ENCODE measurements at regions not wholly inside any gene's neighbourhood (a gene's known extent, or its start where the extent isn't known, plus 50 kb on each side); places are given as distances from the start of the nearest gene placed in this dataset.

DNA sequence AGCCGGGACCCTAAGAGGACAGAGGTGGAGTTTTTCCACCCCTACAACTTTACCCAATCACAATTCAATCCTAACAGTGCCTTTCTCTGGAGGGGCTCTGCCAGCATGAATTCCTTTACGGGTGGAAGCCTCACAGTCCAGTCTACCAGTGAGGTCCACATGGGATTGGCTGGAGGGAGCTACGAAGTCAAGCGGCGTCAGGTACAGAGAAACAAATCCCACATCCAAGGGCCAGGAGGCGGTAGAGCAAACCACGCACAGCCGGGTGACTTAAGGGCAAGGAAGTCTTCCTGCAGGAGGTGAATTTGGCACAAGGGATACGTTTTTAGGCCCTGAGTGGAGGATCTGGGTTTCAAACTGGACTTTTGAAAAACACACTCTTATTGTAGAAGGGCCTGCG lies 199.6 kb downstream of the UQCRFS1 start:
- H3K9me3 Mint-ChIP-seq = no peaks in the 10 kb centered on the region
- H3K4me3 Mint-ChIP-seq = no peak overlapping the region
- DNase-seq (ENCODE audit: low read depth, low spot score) = no peak
- H3K27me3 Mint-ChIP-seq (ENCODE audit: low read depth) = peaks cover 30% of the 10 kb centered on the region
- no peaks in the 10 kb centered on the region for H3K36me3 Mint-ChIP-seq (ENCODE audit: low read depth)
- no peak for TF ChIP-seq CTCF (conservative IDR thresholded peaks at IDR 0.05)
- H3K27ac Mint-ChIP-seq (ENCODE audit: unreplicated experiment) = no peak overlapping the region
- H3K4me1 Mint-ChIP-seq = no peaks in the 10 kb centered on the region

GRCh38 chr19:29012457-29012856 lies 200.5 kb downstream of the UQCRFS1 start:
- H3K27me3 Mint-ChIP-seq (ENCODE audit: low read depth) = peaks cover 30% of the 10 kb centered on the region
- H3K4me3 Mint-ChIP-seq = no peak overlapping the region
- no peaks in the 10 kb centered on the region for H3K9me3 Mint-ChIP-seq
- H3K36me3 Mint-ChIP-seq (ENCODE audit: low read depth) = no peaks in the 10 kb centered on the region
- no peak for TF ChIP-seq CTCF (conservative IDR thresholded peaks at IDR 0.05)
- no peak overlapping the region for H3K27ac Mint-ChIP-seq (ENCODE audit: unreplicated experiment)
- H3K4me1 Mint-ChIP-seq = no peaks in the 10 kb centered on the region
- no peak for DNase-seq (ENCODE audit: low read depth, low spot score)

- Mint-ChIP-seq H3K27me3 (ENCODE audit: low read depth) (peaks cover 13% of the 10 kb centered on the region), H3K27ac (ENCODE audit: unreplicated experiment) (no peak overlapping the region), H3K36me3 (ENCODE audit: low read depth) (no peaks in the 10 kb centered on the region), H3K4me1 (peaks cover 4% of the 10 kb centered on the region), H3K4me3 (no peak overlapping the region), H3K9me3 (no peaks in the 10 kb centered on the region)
- TF ChIP-seq CTCF (conservative IDR thresholded peaks at IDR 0.05) = no peak
- DNase-seq (ENCODE audit: low read depth, low spot score) = no peak
These were observed 202.7 kb downstream of the UQCRFS1 start for GRCh38 chr19:29010276-29010675.

- DNase-seq (ENCODE audit: low read depth, low spot score) = no peak
- peaks cover 17% of the 10 kb centered on the region for H3K4me1 Mint-ChIP-seq
- no peak overlapping the region for H3K4me3 Mint-ChIP-seq
- no peaks in the 10 kb centered on the region for H3K27me3 Mint-ChIP-seq (ENCODE audit: low read depth)
- no peaks in the 10 kb centered on the region for H3K36me3 Mint-ChIP-seq (ENCODE audit: low read depth)
- no peak overlapping the region for H3K27ac Mint-ChIP-seq (ENCODE audit: unreplicated experiment)
- TF ChIP-seq CTCF (conservative IDR thresholded peaks at IDR 0.05) = no peak
- no peaks in the 10 kb centered on the region for H3K9me3 Mint-ChIP-seq
These were observed 206.8 kb downstream of the UQCRFS1 start for GRCh38 chr19:29006057-29006735.

DNA sequence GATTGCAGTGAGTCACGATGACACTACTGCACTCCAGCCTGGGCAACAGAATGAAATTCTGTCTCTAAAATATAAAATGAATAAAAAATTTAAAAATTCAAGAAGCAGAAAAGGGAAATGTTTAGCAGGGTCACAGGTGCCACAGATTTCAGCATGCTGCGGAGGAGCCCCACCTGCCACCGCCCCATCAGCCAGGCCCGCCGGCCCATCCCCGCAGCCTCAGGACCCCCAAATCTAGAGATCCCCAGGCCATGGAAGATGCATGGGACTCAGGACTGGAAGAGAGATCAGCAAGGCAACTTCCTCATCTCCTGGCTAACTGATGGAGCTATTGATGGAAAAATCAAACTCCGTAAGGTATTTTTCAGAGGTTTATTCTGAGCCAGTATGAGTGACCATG lies 208.2 kb downstream of the UQCRFS1 start:
- DNase-seq (ENCODE audit: low read depth, low spot score) = no peak
- Mint-ChIP-seq H3K27me3 (ENCODE audit: low read depth) (no peaks in the 10 kb centered on the region), H3K27ac (ENCODE audit: unreplicated experiment) (no peak overlapping the region), H3K4me3 (no peak overlapping the region), H3K9me3 (no peaks in the 10 kb centered on the region), H3K36me3 (ENCODE audit: low read depth) (no peaks in the 10 kb centered on the region), H3K4me1 (peaks cover 17% of the 10 kb centered on the region)
- no peak for TF ChIP-seq CTCF (conservative IDR thresholded peaks at IDR 0.05)
